HAP-1 (cell line): ENCODE measurements at regions not wholly inside any gene's neighbourhood (a gene's known extent, or its start where the extent isn't known, plus 50 kb on each side); places are given as distances from the start of the nearest gene placed in this dataset.

Experiments used
- DNase-seq, 2 experiments: peaks; one replicate each; pipeline ENCODE4 v3.0.0-alpha.2; 2016 to 2020; ENCODE audit warnings: low spot score in 2 of 2
- H3K27me3 ChIP-seq: fragments of 250-450 bp; sonication (Bioruptor Pico); 2 replicates; pipeline ENCODE4 v1.5.1; 2020; ENCODE audit warnings: low read depth, mild to moderate bottlenecking, moderate library complexity
- H3K36me3 ChIP-seq: fragments of 250-450 bp; sonication (Bioruptor Pico); replicated peaks from 2 replicates; pipeline ENCODE4 v1.5.1; 2020; ENCODE audit warnings: mild to moderate bottlenecking
- H3K4me1 ChIP-seq: fragments of 250-450 bp; sonication (Bioruptor Pico); 2 replicates; pipeline ENCODE4 v1.5.1; 2020; ENCODE audit warnings: mild to moderate bottlenecking
- H3K4me3 ChIP-seq: fragments of 250-450 bp; sonication (Bioruptor Pico); 2 replicates; pipeline ENCODE4 v1.5.1; 2020; ENCODE audit warnings: mild to moderate bottlenecking, moderate library complexity
- H3K9me3 ChIP-seq: fragments of 250-450 bp; sonication (Bioruptor Pico); 2 replicates; pipeline ENCODE4 v1.5.1; 2020; ENCODE audit warnings: mild to moderate bottlenecking, moderate library complexity
- in situ Hi-C: fragments of 300-500 bp; cut with MboI; formaldehyde crosslinking; loops from 3 replicates; pipeline ENCODE4 v1.14.3; 2020; ENCODE audit warnings: low sequenced_read_pairs, inconsistent platforms, mixed read lengths

DNA sequence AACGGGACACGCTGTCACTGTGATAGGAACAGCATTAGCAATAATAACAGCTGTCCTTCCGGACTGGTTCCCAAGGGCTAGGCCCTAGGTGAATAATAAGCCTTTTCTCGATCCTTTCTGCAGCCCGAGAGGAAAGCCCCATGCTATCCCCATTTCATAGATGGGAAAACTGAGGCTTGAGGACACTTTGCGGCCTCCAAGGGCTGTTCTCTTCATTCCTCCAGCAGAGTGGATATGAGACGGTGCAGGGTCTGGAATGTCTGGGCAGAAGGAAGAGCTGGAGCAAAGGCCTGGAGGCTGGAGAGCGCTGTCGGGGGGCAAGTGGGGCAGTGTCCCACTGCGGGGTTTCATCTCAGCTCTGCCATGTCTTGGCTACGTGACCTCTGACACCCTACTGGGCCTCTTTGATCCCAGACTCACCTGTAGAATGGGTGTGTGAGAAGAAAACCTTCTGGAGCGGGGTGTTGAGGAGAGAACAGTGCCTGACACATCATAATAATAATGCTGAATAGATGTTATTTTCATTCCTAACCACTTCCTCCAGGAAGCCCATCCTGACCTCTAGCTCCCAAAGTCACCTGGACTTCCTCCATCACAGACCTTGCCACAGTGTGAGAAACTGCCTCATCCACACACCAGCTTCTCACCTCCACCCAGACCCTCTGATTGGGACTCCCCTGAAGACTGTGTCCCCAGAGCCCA, 74.8 kb downstream of the CEBPB start:
- in situ Hi-C loops: no loop called here
- peaks cover 5% of the 10 kb centered on the region for H3K4me1 ChIP-seq
- H3K9me3 ChIP-seq: no peaks in the 10 kb centered on the region
- H3K27me3 ChIP-seq: no peaks in the 10 kb centered on the region
- H3K4me3 ChIP-seq: no peak overlapping the region
- no peak for DNase-seq
- H3K36me3 ChIP-seq: no peaks in the 10 kb centered on the region

DNA sequence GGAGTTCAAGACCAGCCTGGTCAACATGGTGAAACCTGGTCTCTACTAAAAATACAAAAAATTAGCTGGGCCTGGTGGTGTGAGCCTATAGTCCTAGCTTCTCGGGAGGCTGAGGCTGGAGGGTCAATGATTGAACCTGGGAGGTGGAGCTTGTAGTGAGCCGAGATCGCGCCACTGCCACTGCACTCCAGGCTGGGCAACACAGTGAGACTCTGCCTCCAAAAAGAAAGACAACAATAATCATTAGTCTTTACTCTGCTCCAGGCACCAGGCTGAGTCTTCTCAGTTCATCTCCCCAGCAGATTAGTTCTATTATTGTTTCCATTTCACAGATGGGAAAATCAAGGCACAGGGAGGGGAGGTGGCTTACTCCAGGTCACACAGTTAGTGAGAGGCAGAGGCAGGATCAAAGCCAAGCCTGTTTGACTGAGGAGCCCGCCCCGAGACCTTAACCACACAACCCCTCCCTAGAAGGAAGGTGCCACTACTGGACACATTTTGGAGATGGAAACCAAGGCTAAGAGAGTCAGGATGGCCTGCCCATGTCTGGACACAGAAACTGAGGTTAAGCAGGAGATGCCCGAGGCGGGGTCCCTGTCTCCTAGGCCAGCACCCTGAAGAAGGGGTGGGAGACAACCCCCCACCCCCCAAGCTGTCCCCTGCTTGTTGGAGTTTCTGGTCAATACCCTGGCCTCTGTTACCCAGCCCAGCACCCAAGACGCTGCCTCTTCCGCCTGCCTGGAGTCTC, 75.8 kb downstream of the CEBPB start:
- no peak for DNase-seq
- in situ Hi-C loops: no loop called here
- H3K4me3 ChIP-seq: no peak overlapping the region
- no peaks in the 10 kb centered on the region for H3K9me3 ChIP-seq
- H3K27me3 ChIP-seq: no peaks in the 10 kb centered on the region
- no peaks in the 10 kb centered on the region for H3K36me3 ChIP-seq
- H3K4me1 ChIP-seq: peaks cover 5% of the 10 kb centered on the region

DNA sequence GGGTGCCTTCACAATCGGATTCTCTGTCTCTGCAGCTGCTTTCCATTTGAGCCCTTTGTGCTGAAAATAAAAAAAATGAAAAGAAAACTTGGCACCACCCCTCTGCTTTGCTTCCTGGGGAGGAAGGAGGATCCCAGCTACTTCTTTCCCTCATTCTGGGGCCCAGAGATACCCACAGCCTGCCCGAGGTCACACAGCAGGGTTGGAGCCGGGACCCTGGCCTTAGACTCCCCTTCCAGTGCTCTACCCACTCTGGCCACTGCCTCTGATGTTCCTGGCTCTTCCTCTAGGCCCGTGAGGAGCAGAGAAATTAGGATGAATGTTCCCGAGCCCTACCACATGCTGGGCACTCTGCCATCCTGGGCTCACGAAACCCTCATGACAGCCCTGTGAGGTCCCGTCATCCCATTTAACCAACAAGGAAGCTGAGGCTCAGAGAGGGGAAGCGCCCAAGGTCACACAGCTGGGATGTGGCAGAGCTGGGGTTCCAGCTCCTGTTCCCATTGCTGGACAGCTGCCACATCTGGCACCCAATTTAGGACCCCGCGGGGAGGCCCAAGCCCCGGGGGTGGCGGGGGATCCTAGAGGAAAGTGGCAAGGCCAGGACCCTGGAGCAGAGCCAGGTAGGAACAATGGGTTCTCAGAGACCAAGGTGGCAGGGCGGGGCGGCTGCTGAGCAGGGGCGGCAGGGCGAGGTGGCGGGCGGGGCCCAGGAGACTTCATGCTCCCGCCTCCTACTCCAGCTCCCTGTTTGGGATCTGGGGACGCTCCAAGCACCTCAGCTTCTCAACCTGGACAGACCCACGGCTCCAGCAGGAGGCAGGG, 76.6 kb downstream of the CEBPB start:
- Histone ChIP-seq H3K27me3 (no peaks in the 10 kb centered on the region), H3K36me3 (no peaks in the 10 kb centered on the region), H3K9me3 (no peaks in the 10 kb centered on the region), H3K4me3 (no peak overlapping the region), H3K4me1 (peaks cover 5% of the 10 kb centered on the region)
- in situ Hi-C loops: no loop called here
- DNase-seq: peak; percentile 28 to 80

DNA sequence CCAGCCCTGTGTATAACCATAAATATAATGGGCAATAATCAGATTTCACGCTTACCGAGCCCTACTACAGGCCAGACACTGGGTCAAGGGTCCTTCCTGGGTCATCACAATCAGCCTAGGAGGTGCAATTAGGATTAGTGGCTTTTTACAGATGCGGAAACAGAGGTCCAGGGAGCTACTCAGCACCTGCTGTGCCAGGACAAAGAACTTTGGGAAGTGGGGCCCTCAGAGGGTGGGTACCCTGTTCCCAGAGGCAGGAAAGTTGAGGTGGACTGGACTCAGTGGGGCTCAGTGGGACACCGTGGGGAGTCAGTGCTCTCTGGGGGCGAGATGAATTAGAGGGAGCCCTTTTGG, 77.2 kb downstream of the CEBPB start:
- no peak for DNase-seq
- H3K36me3 ChIP-seq: no peaks in the 10 kb centered on the region
- in situ Hi-C loops: no loop called here
- no peaks in the 10 kb centered on the region for H3K9me3 ChIP-seq
- no peak overlapping the region for H3K4me3 ChIP-seq
- peaks cover 5% of the 10 kb centered on the region for H3K4me1 ChIP-seq
- no peaks in the 10 kb centered on the region for H3K27me3 ChIP-seq

DNA sequence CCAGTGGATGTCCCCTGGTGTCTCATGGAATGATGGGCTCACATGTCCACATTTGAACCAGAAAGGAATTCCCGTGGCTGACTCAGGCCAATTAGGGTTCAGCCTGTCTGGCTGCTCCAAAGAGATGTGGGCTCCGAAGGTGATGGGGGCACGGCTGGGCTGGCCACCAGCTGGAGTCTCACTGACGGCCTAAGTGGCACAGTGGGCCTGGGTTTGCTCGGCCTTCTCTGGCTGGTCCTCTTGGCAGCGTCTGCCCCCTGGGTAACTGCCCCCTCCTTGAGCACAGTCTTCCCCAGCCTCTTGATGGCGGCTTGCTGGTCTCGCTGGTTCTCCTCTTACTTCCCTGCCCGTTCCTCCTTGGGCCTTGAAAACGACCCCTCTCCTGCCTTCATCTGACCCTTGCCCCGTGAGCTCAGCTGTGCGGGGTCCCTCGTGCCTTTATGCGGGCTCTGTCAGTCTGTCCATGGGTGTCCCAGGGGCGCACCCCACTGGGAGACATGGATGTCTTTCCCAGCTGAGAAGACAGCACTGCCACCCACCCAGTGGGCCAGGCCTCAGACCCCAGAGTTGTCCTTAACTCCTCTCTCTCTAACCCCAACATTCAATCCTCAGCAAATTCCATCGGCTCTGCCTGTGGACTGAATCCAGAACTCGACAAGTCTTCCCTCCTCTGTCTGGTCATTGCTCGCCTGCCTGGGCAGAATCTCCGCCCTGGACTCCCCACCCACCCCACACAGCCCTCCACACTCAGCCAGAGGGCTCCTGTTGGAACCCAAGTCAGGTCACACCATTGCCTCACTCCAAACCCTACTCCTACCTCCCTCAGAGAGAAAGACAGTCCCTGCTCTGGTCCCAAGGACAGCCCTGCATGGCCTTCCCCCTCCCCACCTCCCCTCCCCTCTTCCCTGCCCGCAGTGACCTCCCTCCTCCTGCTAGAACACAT, 78.7 kb downstream of the CEBPB start:
- no peaks in the 10 kb centered on the region for H3K9me3 ChIP-seq
- in situ Hi-C loops: no loop called here
- no peaks in the 10 kb centered on the region for H3K27me3 ChIP-seq
- H3K4me3 ChIP-seq: no peak overlapping the region
- peaks cover 5% of the 10 kb centered on the region for H3K4me1 ChIP-seq
- DNase-seq: no peak
- H3K36me3 ChIP-seq: no peaks in the 10 kb centered on the region

DNA sequence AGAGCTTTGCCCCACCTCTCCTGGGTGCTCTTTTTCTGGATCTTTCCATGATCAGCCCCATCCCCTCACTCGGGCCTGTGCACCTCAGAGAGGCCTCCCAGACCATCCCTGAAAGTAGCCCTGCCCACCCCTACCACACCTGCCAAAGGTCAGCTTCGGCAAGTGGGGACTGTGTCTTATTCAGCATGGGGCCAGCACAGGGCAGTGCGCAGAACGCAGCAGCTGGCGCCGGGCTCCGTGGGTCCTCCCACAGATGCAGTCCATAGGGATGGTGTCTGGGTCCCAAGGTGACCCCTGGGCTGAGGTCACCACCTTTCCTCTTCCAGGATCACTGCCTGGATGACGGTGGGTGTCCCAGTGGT, 79.4 kb downstream of the CEBPB start:
- Histone ChIP-seq H3K36me3 (no peaks in the 10 kb centered on the region), H3K9me3 (no peaks in the 10 kb centered on the region), H3K27me3 (no peaks in the 10 kb centered on the region), H3K4me1 (peaks cover 5% of the 10 kb centered on the region), H3K4me3 (no peak overlapping the region)
- in situ Hi-C loops: no loop called here
- no peak for DNase-seq

DNA sequence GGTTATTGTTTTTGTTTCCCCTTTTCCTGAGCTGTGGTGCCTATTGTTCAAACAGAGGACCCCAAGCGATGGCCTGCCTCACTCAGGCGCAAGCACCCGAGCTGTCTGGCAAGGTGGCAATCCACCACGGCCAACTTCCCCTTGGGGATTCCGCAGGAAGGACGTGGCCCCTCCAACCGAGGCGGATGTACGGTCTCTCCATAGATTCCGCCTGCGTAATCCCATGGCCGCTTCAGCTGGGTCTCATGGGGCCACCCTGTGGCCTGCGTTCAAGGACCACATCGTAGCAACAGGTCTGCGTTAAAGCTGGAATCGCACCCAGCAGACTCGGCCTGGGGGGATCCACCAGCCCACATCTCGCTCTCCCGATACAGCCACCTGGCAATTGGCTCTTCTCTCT, 79.9 kb downstream of the CEBPB start:
- Histone ChIP-seq H3K4me1 (peaks cover 5% of the 10 kb centered on the region), H3K27me3 (no peaks in the 10 kb centered on the region), H3K9me3 (no peaks in the 10 kb centered on the region), H3K4me3 (no peak overlapping the region), H3K36me3 (no peaks in the 10 kb centered on the region)
- in situ Hi-C loops: no loop called here
- DNase-seq: no peak

DNA sequence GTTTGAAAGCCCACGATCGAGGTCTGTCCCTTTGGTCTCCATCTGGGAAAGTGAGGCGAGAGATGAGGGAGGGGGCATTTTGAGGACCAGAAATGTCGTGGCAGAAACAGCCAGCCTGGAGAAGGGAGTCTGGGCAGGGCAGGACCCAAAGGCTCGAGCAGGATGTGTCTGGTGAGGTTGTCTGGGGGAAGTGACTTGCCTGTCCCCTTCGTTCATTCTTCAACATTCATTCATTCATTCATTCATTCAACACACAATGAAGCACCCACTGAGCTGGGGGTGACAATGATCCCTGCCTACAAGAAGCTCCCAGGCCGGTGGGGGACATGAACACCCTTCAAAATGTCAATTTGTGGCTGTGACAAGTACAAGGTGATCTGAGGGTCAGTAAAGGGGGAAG, 80.5 kb downstream of the CEBPB start:
- Histone ChIP-seq H3K4me3 (no peak overlapping the region), H3K36me3 (no peaks in the 10 kb centered on the region), H3K9me3 (no peaks in the 10 kb centered on the region), H3K4me1 (peaks cover 5% of the 10 kb centered on the region), H3K27me3 (no peaks in the 10 kb centered on the region)
- no peak for DNase-seq
- in situ Hi-C loops: no loop called here

DNA sequence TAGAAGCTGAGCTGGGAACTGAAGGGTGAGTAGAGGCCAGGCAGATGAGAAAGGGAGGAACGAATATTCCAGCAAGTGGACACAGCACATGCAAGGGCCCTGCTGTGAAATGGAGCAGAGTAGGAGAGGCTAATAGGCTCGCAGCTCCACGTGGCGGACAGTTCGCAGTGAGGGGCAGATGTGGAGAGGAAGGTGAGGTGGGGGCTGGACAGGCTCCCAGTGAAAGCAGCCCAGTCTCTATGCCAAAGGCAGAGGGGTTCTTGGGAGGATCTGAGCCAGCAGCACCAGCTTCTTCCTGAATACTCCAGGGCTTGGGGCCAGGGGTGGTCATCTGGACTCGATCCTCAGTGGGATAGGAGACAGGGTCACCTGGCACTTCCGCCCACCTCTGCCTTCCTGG, 81.0 kb downstream of the CEBPB start:
- Histone ChIP-seq H3K4me3 (no peak overlapping the region), H3K9me3 (no peaks in the 10 kb centered on the region), H3K36me3 (no peaks in the 10 kb centered on the region), H3K4me1 (peaks cover 5% of the 10 kb centered on the region), H3K27me3 (no peaks in the 10 kb centered on the region)
- DNase-seq: no peak
- in situ Hi-C loops: no loop called here

DNA sequence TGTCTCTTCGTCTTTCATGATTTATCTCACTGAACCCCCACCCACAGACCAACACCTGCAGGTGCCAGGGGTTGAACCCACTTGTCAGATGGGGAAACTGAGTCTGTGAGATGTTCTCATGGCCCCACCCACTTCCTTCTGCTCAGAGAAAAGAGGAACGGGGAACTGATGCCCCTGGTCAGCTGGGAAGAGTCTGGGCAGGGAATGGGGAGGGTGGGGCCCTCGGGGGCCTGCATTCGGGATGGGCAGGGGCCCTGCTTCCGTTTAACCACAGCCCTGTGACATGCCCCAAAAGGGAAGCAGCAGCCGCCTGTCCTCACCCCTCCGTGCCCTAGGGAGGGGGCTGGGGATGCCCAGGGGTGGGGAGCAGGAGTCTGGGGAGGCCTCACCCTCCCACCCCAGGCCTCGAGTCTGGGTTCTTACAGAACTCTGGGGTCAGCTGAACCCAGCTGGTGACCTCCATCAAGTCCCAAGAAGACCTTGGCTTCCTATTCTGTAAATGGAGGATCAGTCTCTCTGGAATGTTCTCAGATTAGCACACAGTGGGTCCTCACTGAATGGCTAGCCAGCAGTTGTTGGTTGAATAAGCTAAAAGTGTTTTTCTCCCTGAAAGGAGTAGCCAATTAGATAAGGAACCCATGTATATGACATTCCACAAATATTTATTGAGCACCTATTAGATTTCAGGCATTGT, 81.5 kb downstream of the CEBPB start:
- peaks cover 5% of the 10 kb centered on the region for H3K4me1 ChIP-seq
- H3K9me3 ChIP-seq: no peaks in the 10 kb centered on the region
- H3K36me3 ChIP-seq: no peaks in the 10 kb centered on the region
- no peaks in the 10 kb centered on the region for H3K27me3 ChIP-seq
- in situ Hi-C loops: no loop called here
- DNase-seq: no peak
- no peak overlapping the region for H3K4me3 ChIP-seq

DNA sequence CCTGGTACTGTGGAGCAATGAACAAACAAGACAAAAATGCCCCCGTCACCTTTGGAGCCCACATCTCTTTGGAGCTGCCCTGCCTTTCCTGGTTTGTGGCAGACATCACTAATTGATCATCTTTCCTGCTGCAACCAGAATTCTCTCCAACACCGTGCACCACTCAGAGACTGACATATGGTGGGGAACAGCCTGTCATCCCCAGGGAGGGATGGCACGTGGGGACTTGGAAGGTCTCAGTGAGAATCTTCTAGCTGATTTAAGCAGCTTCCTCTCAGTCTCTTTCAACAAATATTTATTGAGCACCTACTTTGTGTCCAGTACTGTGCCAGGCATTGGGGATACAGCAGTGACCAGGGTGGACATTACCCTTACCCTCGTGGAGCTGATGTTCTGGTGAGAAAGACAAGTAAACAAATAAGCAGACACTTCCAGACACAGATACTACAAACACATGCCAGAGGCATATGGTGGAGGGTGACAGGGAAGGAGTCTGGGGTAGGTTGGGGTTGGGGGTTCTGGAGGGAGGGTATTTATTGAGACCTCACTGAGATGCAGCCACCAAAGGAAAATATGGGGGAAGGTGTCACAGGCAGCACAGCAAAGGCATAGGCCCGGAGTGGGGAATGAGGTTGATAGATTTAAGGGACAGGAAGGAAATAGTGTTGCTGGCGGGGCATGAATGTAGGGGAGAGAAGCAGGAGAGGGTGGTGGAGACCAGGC, 82.3 kb downstream of the CEBPB start:
- H3K27me3 ChIP-seq: no peaks in the 10 kb centered on the region
- no peaks in the 10 kb centered on the region for H3K36me3 ChIP-seq
- in situ Hi-C loops: no loop called here
- H3K9me3 ChIP-seq: no peaks in the 10 kb centered on the region
- DNase-seq: no peak
- no peak overlapping the region for H3K4me3 ChIP-seq
- H3K4me1 ChIP-seq: no peaks in the 10 kb centered on the region; the same call in 1 of the 2 replicates

DNA sequence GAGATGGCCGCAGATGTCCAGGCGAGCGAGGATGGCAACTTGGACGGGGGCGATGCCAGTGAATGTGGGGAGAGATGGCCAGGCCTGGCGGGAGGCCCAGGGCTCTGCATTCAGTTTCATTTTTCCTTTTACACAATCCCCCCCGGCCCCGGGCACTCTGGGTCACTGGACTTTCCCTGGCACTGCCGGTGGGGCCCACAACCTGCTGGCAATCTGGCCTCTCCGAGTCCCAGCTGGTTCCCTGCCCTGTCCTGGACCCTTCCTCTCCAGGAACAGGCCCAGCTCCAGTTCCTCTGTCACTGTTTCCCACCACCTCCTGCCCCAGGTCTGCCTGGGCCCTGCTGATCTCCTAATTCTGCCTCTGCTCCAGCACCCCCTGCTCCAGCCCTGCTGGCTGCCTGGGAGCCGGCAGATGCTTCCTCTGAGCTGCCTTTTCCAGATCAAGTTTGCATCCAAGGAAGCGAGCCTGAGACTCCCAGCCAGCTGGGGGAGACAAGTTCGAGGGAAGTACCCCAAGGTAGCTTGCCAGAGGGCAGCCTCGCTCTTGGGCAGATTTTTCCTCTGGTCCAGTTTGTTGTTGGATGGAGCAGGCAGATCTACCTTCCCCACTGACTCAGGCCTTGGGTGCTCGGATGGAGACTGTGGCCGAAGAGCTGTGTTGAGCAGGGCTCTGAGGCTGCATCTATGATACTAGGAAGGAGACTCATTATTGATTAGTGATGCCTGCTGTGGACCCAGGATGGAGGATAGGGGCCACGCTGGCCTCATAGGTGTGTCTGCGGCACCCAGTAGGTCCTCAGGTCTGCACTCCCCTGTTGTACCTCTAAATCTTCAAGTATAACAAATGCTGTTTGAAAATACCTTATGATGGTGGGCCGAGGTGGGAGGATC, 83.2 kb downstream of the CEBPB start:
- in situ Hi-C loops: no loop called here
- Histone ChIP-seq H3K27me3 (no peaks in the 10 kb centered on the region), H3K4me1 (no peaks in the 10 kb centered on the region), H3K36me3 (no peaks in the 10 kb centered on the region), H3K9me3 (no peaks in the 10 kb centered on the region), H3K4me3 (no peak overlapping the region)
- no peak for DNase-seq
